SH-SY5Y (cell line): ENCODE measurements at regions not wholly inside any gene's neighbourhood (a gene's known extent, or its start where the extent isn't known, plus 50 kb on each side); places are given as distances from the start of the nearest gene placed in this dataset.

Experiments
- GATA2 ChIP-seq: IDR thresholded peaks from 2 replicates; pipeline ENCODE4 v1.6.1; 2011; ENCODE audit warnings: mild to moderate bottlenecking, low read depth, low read length
- GATA3 ChIP-seq: IDR thresholded peaks from 2 replicates; pipeline ENCODE4 v1.6.1; 2011; ENCODE audit warnings: low read depth, mild to moderate bottlenecking, low read length, moderate library complexity

- TF ChIP-seq GATA2 (no peak), GATA3 (no peak)
These were observed 353.4 kb upstream of the SLC30A5 start for GRCh38 chr5:68740226-68740910.

GRCh38 chr5:68744206-68744605 is 349.6 kb upstream of the SLC30A5 start:
- TF ChIP-seq GATA2 (no peak), GATA3 (no peak)

- no peak for TF ChIP-seq GATA2
- no peak for TF ChIP-seq GATA3
These were observed 348.4 kb upstream of the SLC30A5 start for GRCh38 chr5:68745448-68745847.

- TF ChIP-seq GATA3 (no peak), GATA2 (no peak)
These were observed 347.6 kb upstream of the SLC30A5 start for GRCh38 chr5:68746220-68746619.

GRCh38 chr5:68746643-68747420 is 347.0 kb upstream of the SLC30A5 start:
- TF ChIP-seq GATA2 (no peak), GATA3 (no peak)

- TF ChIP-seq GATA2 (no peak), GATA3 (no peak)
These were observed 346.3 kb upstream of the SLC30A5 start for GRCh38 chr5:68747521-68747920.

GRCh38 chr5:68748101-68748500 is 345.7 kb upstream of the SLC30A5 start:
- TF ChIP-seq GATA2 (no peak), GATA3 (no peak)

GRCh38 chr5:68749077-68749476 is 344.7 kb upstream of the SLC30A5 start:
- no peak for TF ChIP-seq GATA3
- no peak for TF ChIP-seq GATA2

- TF ChIP-seq GATA3 (no peak), GATA2 (no peak)
These were observed 344.2 kb upstream of the SLC30A5 start for GRCh38 chr5:68749631-68750030.

- TF ChIP-seq GATA2 (no peak), GATA3 (no peak)
These were observed 342.2 kb upstream of the SLC30A5 start for GRCh38 chr5:68751661-68752060.

- TF ChIP-seq GATA3: no peak
- no peak for TF ChIP-seq GATA2
These were observed 339.3 kb upstream of the SLC30A5 start for GRCh38 chr5:68754536-68754935.

GRCh38 chr5:68755293-68755692 is 338.5 kb upstream of the SLC30A5 start:
- TF ChIP-seq GATA3 (no peak), GATA2 (no peak)

- no peak for TF ChIP-seq GATA2
- TF ChIP-seq GATA3: no peak
These were observed 336.8 kb upstream of the SLC30A5 start for GRCh38 chr5:68757006-68757405.

- TF ChIP-seq GATA2: peak; percentile 41; the same call in 1 of the 2 replicates
- TF ChIP-seq GATA3: no peak
These were observed 336.1 kb upstream of the SLC30A5 start for GRCh38 chr5:68757626-68758212.

GRCh38 chr5:68759593-68759992 is 334.2 kb upstream of the SLC30A5 start:
- TF ChIP-seq GATA2: no peak
- TF ChIP-seq GATA3: no peak

GRCh38 chr5:68762201-68762600 is 331.6 kb upstream of the SLC30A5 start:
- TF ChIP-seq GATA2: no peak
- TF ChIP-seq GATA3: no peak

GRCh38 chr5:68766952-68767464 is 326.8 kb upstream of the SLC30A5 start:
- no peak for TF ChIP-seq GATA3
- TF ChIP-seq GATA2: no peak
